ENCODE measurements at regions not wholly inside any gene's neighbourhood (a gene's known extent, or its start where the extent isn't known, plus 50 kb on each side); places are given as distances from the start of the nearest gene placed in this dataset.

GRCh38 chr7:94128072-94128471 is 123.9 kb upstream of the BET1 start:
- TF ChIP-seq TAF1 (IDR thresholded peaks at IDR 0.05; ENCODE audit: borderline replicate concordance, insufficient read depth, low read length) (no peak), SIN3A (IDR thresholded peaks at IDR 0.05; ENCODE audit: borderline replicate concordance, insufficient read depth, low read length) (no peak), REST (IDR thresholded peaks at IDR 0.05; ENCODE audit: insufficient read depth in 1 of 2, low read depth in 2 of 2, low read length in 2 of 2) (no peak), FOXP2 (optimal IDR thresholded peaks at IDR 0.05; ENCODE audit: borderline replicate concordance, extremely low read depth, extremely low read length, insufficient read depth) (no peak), POLR2AphosphoS5 (IDR thresholded peaks at IDR 0.05; ENCODE audit: low read depth, low read length) (no peak)

- peak; percentile 35 for TF ChIP-seq FOXP2 (optimal IDR thresholded peaks at IDR 0.05; ENCODE audit: borderline replicate concordance, extremely low read depth, extremely low read length, insufficient read depth)
- no peak for TF ChIP-seq REST (IDR thresholded peaks at IDR 0.05; ENCODE audit: insufficient read depth in 1 of 2, low read depth in 2 of 2, low read length in 2 of 2)
- TF ChIP-seq SIN3A (IDR thresholded peaks at IDR 0.05; ENCODE audit: borderline replicate concordance, insufficient read depth, low read length): 0 out of 2 replicates have a peak, but pooled peaks have one; percentile 49
Observed at GRCh38 chr7:94129443-94130140, 125.4 kb upstream of the BET1 start.

- TF ChIP-seq FOXP2 (optimal IDR thresholded peaks at IDR 0.05; ENCODE audit: borderline replicate concordance, extremely low read depth, extremely low read length, insufficient read depth): no peak
- TF ChIP-seq POLR2AphosphoS5 (IDR thresholded peaks at IDR 0.05; ENCODE audit: low read depth, low read length): no peak
- no peak for TF ChIP-seq REST (IDR thresholded peaks at IDR 0.05; ENCODE audit: insufficient read depth in 1 of 2, low read depth in 2 of 2, low read length in 2 of 2)
- TF ChIP-seq TAF1 (IDR thresholded peaks at IDR 0.05; ENCODE audit: borderline replicate concordance, insufficient read depth, low read length): no peak
- no peak for TF ChIP-seq SIN3A (IDR thresholded peaks at IDR 0.05; ENCODE audit: borderline replicate concordance, insufficient read depth, low read length)
Observed at GRCh38 chr7:94130716-94131115, 126.6 kb upstream of the BET1 start.

GRCh38 chr7:94133460-94133859 is 129.3 kb upstream of the BET1 start:
- no peak for TF ChIP-seq FOXP2 (optimal IDR thresholded peaks at IDR 0.05; ENCODE audit: borderline replicate concordance, extremely low read depth, extremely low read length, insufficient read depth)
- no peak for TF ChIP-seq TAF1 (IDR thresholded peaks at IDR 0.05; ENCODE audit: borderline replicate concordance, insufficient read depth, low read length)
- no peak for TF ChIP-seq REST (IDR thresholded peaks at IDR 0.05; ENCODE audit: insufficient read depth in 1 of 2, low read depth in 2 of 2, low read length in 2 of 2)
- no peak for TF ChIP-seq SIN3A (IDR thresholded peaks at IDR 0.05; ENCODE audit: borderline replicate concordance, insufficient read depth, low read length)
- no peak for TF ChIP-seq POLR2AphosphoS5 (IDR thresholded peaks at IDR 0.05; ENCODE audit: low read depth, low read length)

All from PFSK-1 (cell line).